Smooth muscle cell (in vitro differentiated cells): ENCODE measurements at regions not wholly inside any gene's neighbourhood (a gene's known extent, or its start where the extent isn't known, plus 50 kb on each side); places are given as distances from the start of the nearest gene placed in this dataset.

Experiments
- DNase-seq: peaks from one replicate; lab custom pipeline; 2025; ENCODE audit not compliant: unreplicated experiment; lab: John Stamatoyannopoulos, UW
- H2AFZ ChIP-seq: fragments of 200-600 bp; sonication (generic); 2 replicates; pipeline ENCODE4 v1.6.0; 2016; ENCODE audit warnings: antibody characterized with exemption, low read depth, mild to moderate bottlenecking
- H3F3A ChIP-seq: fragments of 200-600 bp; sonication (generic); 2 replicates; pipeline ENCODE4 v1.6.0; 2017; ENCODE audit warnings: antibody characterized with exemption, low read depth
- H3K27ac ChIP-seq: fragments of 200-600 bp; sonication (generic); 2 replicates; pipeline ENCODE4 v1.5.1; 2016; ENCODE audit warnings: low read depth, mild to moderate bottlenecking
- H3K27me3 ChIP-seq: fragments of 200-600 bp; sonication (generic); 2 replicates; pipeline ENCODE4 v1.6.1; 2016; ENCODE audit warnings: low read depth, mild to moderate bottlenecking
- H3K36me3 ChIP-seq: fragments of 200-600 bp; sonication (generic); 2 replicates; pipeline ENCODE4 v1.5.1; 2016; ENCODE audit warnings: low read depth
- H3K4me1 ChIP-seq: fragments of 200-600 bp; sonication (generic); 2 replicates; pipeline ENCODE4 v1.5.1; 2016; ENCODE audit warnings: low read depth
- H3K4me2 ChIP-seq: fragments of 200-600 bp; sonication (generic); 2 replicates; pipeline ENCODE4 v1.6.0; 2016; ENCODE audit warnings: mild to moderate bottlenecking
- H3K4me3 ChIP-seq: fragments of 200-600 bp; sonication (generic); 2 replicates; pipeline ENCODE4 v1.5.1; 2016; ENCODE audit warnings: mild to moderate bottlenecking
- H3K79me2 ChIP-seq: fragments of 200-600 bp; sonication (generic); 2 replicates; pipeline ENCODE4 v1.6.0; 2016; ENCODE audit warnings: low read depth, mild to moderate bottlenecking
- H3K9ac ChIP-seq: fragments of 200-600 bp; sonication (generic); 2 replicates; pipeline ENCODE4 v1.6.0; 2016; ENCODE audit warnings: low read depth
- H3K9me3 ChIP-seq: fragments of 200-600 bp; sonication (generic); replicated peaks from 2 replicates; pipeline ENCODE4 v1.5.1; 2016; ENCODE audit warnings: low read depth
- H4K20me1 ChIP-seq: fragments of 200-600 bp; sonication (generic); 2 replicates; pipeline ENCODE4 v1.6.0; 2016; ENCODE audit warnings: low read depth
- WGBS: methylation state at CpG from one replicate; pipeline ENCODE4 v1.1.7; 2016; ENCODE audit warnings: low lambda C conversion rate; 5-methylcytosine and 5-hydroxymethylcytosine counted together
- TF ChIP-seq, protein P1 (sequence below): fragments of 200-600 bp; sonication (generic); IDR thresholded peaks from 2 replicates; pipeline ENCODE4 v1.5.1; 2017; ENCODE audit warnings: borderline replicate concordance, mild to moderate bottlenecking, antibody characterized with exemption; ENCODE audit not compliant: insufficient read depth, poor library complexity, severe bottlenecking

DNA sequence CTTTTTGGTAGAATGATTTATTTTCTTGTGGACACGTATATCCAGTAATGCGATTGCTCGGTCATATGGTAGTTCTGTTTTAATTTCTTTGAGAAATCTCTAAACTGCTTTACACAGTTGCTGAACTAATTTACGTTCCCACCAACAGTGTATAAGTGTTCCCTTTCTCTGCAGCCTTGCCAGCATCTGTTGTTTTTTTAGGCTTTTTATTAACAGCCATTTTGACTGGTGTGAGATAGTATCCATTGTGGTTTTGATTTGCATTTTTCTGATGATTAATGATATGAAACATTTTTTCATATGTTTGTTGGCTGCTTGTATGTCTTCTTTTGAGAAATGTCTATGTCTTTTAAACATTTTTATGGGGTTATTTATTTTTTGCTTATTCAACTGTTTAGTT, 196.7 kb downstream of the MOXD1 start:
- TF ChIP-seq, protein P1, sequence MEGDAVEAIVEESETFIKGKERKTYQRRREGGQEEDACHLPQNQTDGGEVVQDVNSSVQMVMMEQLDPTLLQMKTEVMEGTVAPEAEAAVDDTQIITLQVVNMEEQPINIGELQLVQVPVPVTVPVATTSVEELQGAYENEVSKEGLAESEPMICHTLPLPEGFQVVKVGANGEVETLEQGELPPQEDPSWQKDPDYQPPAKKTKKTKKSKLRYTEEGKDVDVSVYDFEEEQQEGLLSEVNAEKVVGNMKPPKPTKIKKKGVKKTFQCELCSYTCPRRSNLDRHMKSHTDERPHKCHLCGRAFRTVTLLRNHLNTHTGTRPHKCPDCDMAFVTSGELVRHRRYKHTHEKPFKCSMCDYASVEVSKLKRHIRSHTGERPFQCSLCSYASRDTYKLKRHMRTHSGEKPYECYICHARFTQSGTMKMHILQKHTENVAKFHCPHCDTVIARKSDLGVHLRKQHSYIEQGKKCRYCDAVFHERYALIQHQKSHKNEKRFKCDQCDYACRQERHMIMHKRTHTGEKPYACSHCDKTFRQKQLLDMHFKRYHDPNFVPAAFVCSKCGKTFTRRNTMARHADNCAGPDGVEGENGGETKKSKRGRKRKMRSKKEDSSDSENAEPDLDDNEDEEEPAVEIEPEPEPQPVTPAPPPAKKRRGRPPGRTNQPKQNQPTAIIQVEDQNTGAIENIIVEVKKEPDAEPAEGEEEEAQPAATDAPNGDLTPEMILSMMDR = no peak
- no peaks in the 10 kb centered on the region for H3F3A ChIP-seq

DNA sequence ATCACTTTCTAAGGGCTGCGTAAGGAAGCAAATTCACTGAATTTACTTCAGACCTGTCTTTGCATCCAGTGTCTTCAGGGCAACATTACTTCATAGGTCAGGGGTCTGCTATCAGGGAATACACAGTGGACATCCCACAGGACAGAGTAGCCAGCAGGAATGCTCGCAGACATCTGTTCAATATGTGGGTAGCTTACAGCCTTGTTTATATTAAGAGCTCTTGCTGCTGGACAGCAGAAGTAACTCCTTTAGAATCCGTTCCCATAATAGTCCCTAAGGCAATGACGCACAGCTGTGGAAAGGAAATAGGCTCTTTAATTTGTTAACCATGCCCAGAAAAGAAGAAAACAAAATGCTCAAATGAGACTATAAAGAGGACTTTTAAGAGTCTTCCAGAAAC, 198.7 kb downstream of the MOXD1 start:
- no peaks in the 10 kb centered on the region for H3K9me3 ChIP-seq
- no peak overlapping the region for H3K9ac ChIP-seq
- H3K27ac ChIP-seq = peak overlapping the region; percentile 66
- no peaks in the 10 kb centered on the region for H3K79me2 ChIP-seq
- no peak for DNase-seq
- no peaks in the 10 kb centered on the region for H3K27me3 ChIP-seq
- no peaks in the 10 kb centered on the region for H3K36me3 ChIP-seq
- no peaks in the 10 kb centered on the region for H3F3A ChIP-seq
- WGBS = 35% methylated on average over 4 of the region's 4 CpGs
- no peaks in the 10 kb centered on the region for H3K4me1 ChIP-seq
- peak overlapping the region; percentile 8 for H2AFZ ChIP-seq
- peak overlapping the region; percentile 16 for H3K4me2 ChIP-seq
- H3K4me3 ChIP-seq = no peak overlapping the region
- no peaks in the 10 kb centered on the region for H4K20me1 ChIP-seq
- TF ChIP-seq, protein P1 = no peak

More for the DNA sequence above, 196.7 kb downstream of the MOXD1 start:
- Histone ChIP-seq H3K4me2 (no peak overlapping the region), H3K9me3 (no peaks in the 10 kb centered on the region), H3K9ac (no peak overlapping the region), H4K20me1 (no peaks in the 10 kb centered on the region), H3K79me2 (no peaks in the 10 kb centered on the region), H2AFZ (no peak overlapping the region), H3K4me1 (no peaks in the 10 kb centered on the region), H3K4me3 (no peak overlapping the region), H3K27ac (no peak overlapping the region), H3K36me3 (no peaks in the 10 kb centered on the region), H3K27me3 (no peaks in the 10 kb centered on the region)
- DNase-seq = no peak
- 96% methylated on average over 4 of the region's 4 CpGs for WGBS

- 35% methylated on average over 3 of the region's 3 CpGs for WGBS
- no peak for DNase-seq
- TF ChIP-seq, protein P1 = no peak
- H3K9me3 ChIP-seq = no peaks in the 10 kb centered on the region
- no peaks in the 10 kb centered on the region for H4K20me1 ChIP-seq
- H3K9ac ChIP-seq = peak overlapping the region; percentile 15
- no peaks in the 10 kb centered on the region for H3K4me1 ChIP-seq
- peak overlapping the region; percentile 12 for H2AFZ ChIP-seq
- no peaks in the 10 kb centered on the region for H3K36me3 ChIP-seq
- H3K27me3 ChIP-seq = no peaks in the 10 kb centered on the region
- H3K4me3 ChIP-seq = no peak overlapping the region
- peak overlapping the region; percentile 79 for H3K27ac ChIP-seq
- peak overlapping the region; percentile 50 for H3K4me2 ChIP-seq
- H3K79me2 ChIP-seq = no peaks in the 10 kb centered on the region
- no peaks in the 10 kb centered on the region for H3F3A ChIP-seq
Observed at GRCh38 chr6:132199343-132199742, 201.9 kb downstream of the MOXD1 start.

- TF ChIP-seq, protein P1 = no peak
- H3K9me3 ChIP-seq = no peaks in the 10 kb centered on the region
- H3K4me1 ChIP-seq = no peaks in the 10 kb centered on the region
- H3K79me2 ChIP-seq = no peaks in the 10 kb centered on the region
- no peaks in the 10 kb centered on the region for H3K27me3 ChIP-seq
- H3K36me3 ChIP-seq = no peaks in the 10 kb centered on the region
- H3F3A ChIP-seq = no peaks in the 10 kb centered on the region
- no peak overlapping the region for H2AFZ ChIP-seq
- H3K4me3 ChIP-seq = no peak overlapping the region
- H3K27ac ChIP-seq = peak overlapping the region; percentile 79
- H4K20me1 ChIP-seq = no peaks in the 10 kb centered on the region
- H3K9ac ChIP-seq = no peak overlapping the region
- no peak for DNase-seq
- H3K4me2 ChIP-seq = peak overlapping the region; percentile 50
- 70% methylated on average over 2 of the region's 2 CpGs for WGBS
Observed at GRCh38 chr6:132198896-132199295, 202.4 kb downstream of the MOXD1 start.
